ENCODE measurements at regions not wholly inside any gene's neighbourhood (a gene's known extent, or its start where the extent isn't known, plus 50 kb on each side); places are given as distances from the start of the nearest gene placed in this dataset.

DNA sequence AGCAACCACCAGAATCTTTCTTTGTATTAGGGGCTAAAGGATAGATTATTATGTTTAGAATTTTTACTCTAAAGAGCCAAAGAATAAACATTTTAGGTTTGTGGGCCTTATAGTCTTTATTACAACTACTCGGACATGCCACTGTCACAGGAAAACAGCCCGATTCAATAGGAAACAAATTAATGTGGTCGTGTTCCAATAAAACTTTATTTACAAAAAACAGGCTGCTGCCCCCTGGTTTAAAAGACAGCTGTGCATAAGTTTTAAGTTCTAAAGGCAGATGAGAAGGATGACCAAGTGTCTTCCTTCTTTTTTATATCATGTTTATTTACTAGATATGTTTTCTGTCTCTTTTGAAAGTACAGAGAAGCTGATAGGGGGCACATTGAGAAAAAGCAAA, 166.5 kb downstream of the HS3ST3A1 start (continued):
- TF ChIP-seq, protein P1, sequence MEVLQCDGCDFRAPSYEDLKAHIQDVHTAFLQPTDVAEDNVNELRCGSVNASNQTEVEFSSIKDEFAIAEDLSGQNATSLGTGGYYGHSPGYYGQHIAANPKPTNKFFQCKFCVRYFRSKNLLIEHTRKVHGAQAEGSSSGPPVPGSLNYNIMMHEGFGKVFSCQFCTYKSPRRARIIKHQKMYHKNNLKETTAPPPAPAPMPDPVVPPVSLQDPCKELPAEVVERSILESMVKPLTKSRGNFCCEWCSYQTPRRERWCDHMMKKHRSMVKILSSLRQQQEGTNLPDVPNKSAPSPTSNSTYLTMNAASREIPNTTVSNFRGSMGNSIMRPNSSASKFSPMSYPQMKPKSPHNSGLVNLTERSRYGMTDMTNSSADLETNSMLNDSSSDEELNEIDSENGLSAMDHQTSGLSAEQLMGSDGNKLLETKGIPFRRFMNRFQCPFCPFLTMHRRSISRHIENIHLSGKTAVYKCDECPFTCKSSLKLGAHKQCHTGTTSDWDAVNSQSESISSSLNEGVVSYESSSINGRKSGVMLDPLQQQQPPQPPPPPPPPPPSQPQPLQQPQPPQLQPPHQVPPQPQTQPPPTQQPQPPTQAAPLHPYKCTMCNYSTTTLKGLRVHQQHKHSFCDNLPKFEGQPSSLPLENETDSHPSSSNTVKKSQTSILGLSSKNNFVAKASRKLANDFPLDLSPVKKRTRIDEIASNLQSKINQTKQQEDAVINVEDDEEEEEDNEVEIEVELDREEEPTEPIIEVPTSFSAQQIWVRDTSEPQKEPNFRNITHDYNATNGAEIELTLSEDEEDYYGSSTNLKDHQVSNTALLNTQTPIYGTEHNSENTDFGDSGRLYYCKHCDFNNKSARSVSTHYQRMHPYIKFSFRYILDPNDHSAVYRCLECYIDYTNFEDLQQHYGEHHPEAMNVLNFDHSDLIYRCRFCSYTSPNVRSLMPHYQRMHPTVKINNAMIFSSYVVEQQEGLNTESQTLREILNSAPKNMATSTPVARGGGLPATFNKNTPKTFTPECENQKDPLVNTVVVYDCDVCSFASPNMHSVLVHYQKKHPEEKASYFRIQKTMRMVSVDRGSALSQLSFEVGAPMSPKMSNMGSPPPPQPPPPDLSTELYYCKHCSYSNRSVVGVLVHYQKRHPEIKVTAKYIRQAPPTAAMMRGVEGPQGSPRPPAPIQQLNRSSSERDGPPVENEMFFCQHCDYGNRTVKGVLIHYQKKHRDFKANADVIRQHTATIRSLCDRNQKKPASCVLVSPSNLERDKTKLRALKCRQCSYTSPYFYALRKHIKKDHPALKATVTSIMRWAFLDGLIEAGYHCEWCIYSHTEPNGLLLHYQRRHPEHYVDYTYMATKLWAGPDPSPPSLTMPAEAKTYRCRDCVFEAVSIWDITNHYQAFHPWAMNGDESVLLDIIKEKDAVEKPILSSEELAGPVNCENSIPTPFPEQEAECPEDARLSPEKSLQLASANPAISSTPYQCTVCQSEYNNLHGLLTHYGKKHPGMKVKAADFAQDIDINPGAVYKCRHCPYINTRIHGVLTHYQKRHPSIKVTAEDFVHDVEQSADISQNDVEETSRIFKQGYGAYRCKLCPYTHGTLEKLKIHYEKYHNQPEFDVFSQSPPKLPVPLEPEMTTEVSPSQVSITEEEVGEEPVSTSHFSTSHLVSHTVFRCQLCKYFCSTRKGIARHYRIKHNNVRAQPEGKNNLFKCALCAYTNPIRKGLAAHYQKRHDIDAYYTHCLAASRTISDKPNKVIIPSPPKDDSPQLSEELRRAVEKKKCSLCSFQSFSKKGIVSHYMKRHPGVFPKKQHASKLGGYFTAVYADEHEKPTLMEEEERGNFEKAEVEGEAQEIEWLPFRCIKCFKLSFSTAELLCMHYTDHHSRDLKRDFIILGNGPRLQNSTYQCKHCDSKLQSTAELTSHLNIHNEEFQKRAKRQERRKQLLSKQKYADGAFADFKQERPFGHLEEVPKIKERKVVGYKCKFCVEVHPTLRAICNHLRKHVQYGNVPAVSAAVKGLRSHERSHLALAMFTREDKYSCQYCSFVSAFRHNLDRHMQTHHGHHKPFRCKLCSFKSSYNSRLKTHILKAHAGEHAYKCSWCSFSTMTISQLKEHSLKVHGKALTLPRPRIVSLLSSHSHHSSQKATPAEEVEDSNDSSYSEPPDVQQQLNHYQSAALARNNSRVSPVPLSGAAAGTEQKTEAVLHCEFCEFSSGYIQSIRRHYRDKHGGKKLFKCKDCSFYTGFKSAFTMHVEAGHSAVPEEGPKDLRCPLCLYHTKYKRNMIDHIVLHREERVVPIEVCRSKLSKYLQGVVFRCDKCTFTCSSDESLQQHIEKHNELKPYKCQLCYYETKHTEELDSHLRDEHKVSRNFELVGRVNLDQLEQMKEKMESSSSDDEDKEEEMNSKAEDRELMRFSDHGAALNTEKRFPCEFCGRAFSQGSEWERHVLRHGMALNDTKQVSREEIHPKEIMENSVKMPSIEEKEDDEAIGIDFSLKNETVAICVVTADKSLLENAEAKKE (CRISPR knock-in tag; IDR thresholded peaks at IDR 0.05), result no peak
- TF ChIP-seq JUNB (IDR thresholded peaks at IDR 0.05; ENCODE audit: unreplicated experiment), result no peak

DNA sequence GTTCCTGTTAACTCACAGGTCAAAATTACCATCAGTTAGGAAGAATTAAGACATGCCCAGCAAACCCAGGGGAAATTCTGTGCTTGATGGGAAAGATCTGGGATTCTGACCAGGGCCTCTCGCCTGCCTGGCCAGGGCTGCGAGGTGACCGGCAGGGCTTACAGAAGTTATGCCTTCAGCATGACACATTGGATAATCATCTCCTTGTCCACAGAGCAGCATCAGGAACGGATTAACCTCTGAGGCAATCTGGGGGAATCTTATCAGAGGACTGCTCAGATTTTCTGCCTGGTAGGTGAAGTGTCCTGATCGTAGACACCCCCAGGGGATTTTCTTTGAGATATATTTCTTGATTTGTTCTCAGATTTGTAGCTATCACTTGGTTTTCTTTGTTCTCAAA, 172.5 kb downstream of the HS3ST3A1 start:
- H3K36me3 ChIP-seq (ENCODE audit: insufficient read depth), result no peaks in the 10 kb centered on the region
- Mint-ChIP-seq H3K4me3 (no peak overlapping the region), H3K36me3 (ENCODE audit: low read depth) (no peaks in the 10 kb centered on the region), H3K27me3 (ENCODE audit: insufficient read depth, low read depth, poor library complexity) (peaks cover 2% of the 10 kb centered on the region), H3K27ac (no peak overlapping the region), H3K9me3 (no peaks in the 10 kb centered on the region), H3K4me1 (no peaks in the 10 kb centered on the region)
- no peak overlapping the region for H3K4me2 ChIP-seq
- H3F3A ChIP-seq (replicated peaks; ENCODE audit: low read depth), result no peaks in the 10 kb centered on the region
- H3K9me2 ChIP-seq (ENCODE audit: insufficient read depth), result no peaks in the 10 kb centered on the region
- no peaks in the 10 kb centered on the region for H4K20me1 ChIP-seq (replicated peaks; ENCODE audit: insufficient read depth)
- no peaks in the 10 kb centered on the region for H3K4me1 ChIP-seq (ENCODE audit: insufficient read depth)
- ATAC-seq, result no peak
- TF ChIP-seq EZH2phosphoT487 (IDR thresholded peaks at IDR 0.05; ENCODE audit: unreplicated experiment), result no peak
- H3K27ac ChIP-seq (ENCODE audit: low read depth), result no peak overlapping the region
- no peak overlapping the region for H3K4me3 ChIP-seq
- no peak for DNase-seq (ENCODE audit: low spot score)
- H3K79me2 ChIP-seq (replicated peaks; ENCODE audit: insufficient read depth), result no peaks in the 10 kb centered on the region
- no peak overlapping the region; the same call in 1 of the 2 replicates for H2AFZ ChIP-seq
- no peaks in the 10 kb centered on the region for H3K27me3 ChIP-seq (ENCODE audit: insufficient read depth)

DNA sequence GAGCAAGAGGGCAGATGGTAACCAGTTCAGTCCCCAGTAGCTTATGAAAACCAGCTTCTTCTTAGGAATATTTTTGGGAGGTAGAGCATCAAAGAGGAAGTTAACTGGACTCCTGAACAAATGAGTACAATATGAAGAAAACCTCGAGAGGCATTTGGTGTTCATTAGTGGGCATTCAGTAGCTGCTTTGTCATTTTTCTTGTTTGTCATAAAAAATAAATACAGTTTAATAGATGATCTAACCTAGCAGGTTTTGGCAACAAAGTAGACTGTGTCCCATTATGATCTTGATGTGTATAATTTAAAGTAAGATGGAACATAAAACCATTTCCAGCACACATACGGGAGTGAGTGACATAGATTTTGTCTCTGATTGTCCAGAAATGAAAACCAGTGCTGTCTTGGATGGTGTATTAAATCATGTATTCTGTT, 173.1 kb downstream of the HS3ST3A1 start:
- H3K27me3 Mint-ChIP-seq (ENCODE audit: insufficient read depth, low read depth, poor library complexity), result peaks cover 2% of the 10 kb centered on the region
- no peak for DNase-seq (ENCODE audit: low spot score)
- H2AFZ ChIP-seq, result no peak overlapping the region
- no peaks in the 10 kb centered on the region for H3K9me2 ChIP-seq (ENCODE audit: insufficient read depth)
- no peaks in the 10 kb centered on the region for H3K9me3 Mint-ChIP-seq
- no peaks in the 10 kb centered on the region for H4K20me1 ChIP-seq (replicated peaks; ENCODE audit: insufficient read depth)
- H3K79me2 ChIP-seq (replicated peaks; ENCODE audit: insufficient read depth), result no peaks in the 10 kb centered on the region
- H3K4me1 ChIP-seq (ENCODE audit: insufficient read depth), result no peaks in the 10 kb centered on the region
- H3K36me3 ChIP-seq (ENCODE audit: insufficient read depth), result no peaks in the 10 kb centered on the region
- no peaks in the 10 kb centered on the region for H3K27me3 ChIP-seq (ENCODE audit: insufficient read depth)
- H3K27ac ChIP-seq (ENCODE audit: low read depth), result no peak overlapping the region
- H3K4me2 ChIP-seq, result no peak overlapping the region
- H3K4me3 Mint-ChIP-seq, result no peak overlapping the region
- no peaks in the 10 kb centered on the region for H3K36me3 Mint-ChIP-seq (ENCODE audit: low read depth)
- no peaks in the 10 kb centered on the region for H3K4me1 Mint-ChIP-seq
- H3F3A ChIP-seq (replicated peaks; ENCODE audit: low read depth), result no peaks in the 10 kb centered on the region
- ATAC-seq, result no peak
- H3K4me3 ChIP-seq, result no peak overlapping the region
- no peak overlapping the region for H3K27ac Mint-ChIP-seq
- TF ChIP-seq EZH2phosphoT487 (IDR thresholded peaks at IDR 0.05; ENCODE audit: unreplicated experiment) (no peak), POLR2AphosphoS5 (IDR thresholded peaks at IDR 0.05; ENCODE audit: low read depth) (no peak), ETS1 (IDR thresholded peaks at IDR 0.05) (no peak)
